ENCODE measurements at regions not wholly inside any gene's neighbourhood (a gene's known extent, or its start where the extent isn't known, plus 50 kb on each side); places are given as distances from the start of the nearest gene placed in this dataset.

- H3K4me1 ChIP-seq (ENCODE audit: control insufficient read depth in 4 of 4, insufficient read depth in 4 of 4, low read length in 3 of 4), result no peaks in the 10 kb centered on the region
- no peaks in the 10 kb centered on the region for H3K9me3 ChIP-seq (ENCODE audit: control insufficient read depth in 4 of 4, low read length in 3 of 4)
- no peak overlapping the region for H3K27ac ChIP-seq (ENCODE audit: low read depth in 1 of 2, low read length in 2 of 2)
- H3K9ac ChIP-seq (ENCODE audit: low read depth in 1 of 2, low read length in 2 of 2), result no peak overlapping the region
- TF ChIP-seq RAD21 (IDR thresholded peaks at IDR 0.05) (no peak), SP1 (IDR thresholded peaks at IDR 0.05) (no peak), GABPA (IDR thresholded peaks at IDR 0.05 in 1 of 2, conservative IDR thresholded peaks at IDR 0.05 in 1 of 2) (no peak), MAX (IDR thresholded peaks at IDR 0.05) (no peak), YY1 (IDR thresholded peaks at IDR 0.05) (no peak), EGR1 (IDR thresholded peaks at IDR 0.05; ENCODE audit: low read depth in 2 of 2) (no peak), JUND (IDR thresholded peaks at IDR 0.05) (no peak), FOXA1 (IDR thresholded peaks at IDR 0.05) (no peak), HNF4A (conservative IDR thresholded peaks at IDR 0.05) (no peak), RXRA (IDR thresholded peaks at IDR 0.05) (no peak), NR2F2 (IDR thresholded peaks at IDR 0.05) (no peak), TAF1 (conservative IDR thresholded peaks at IDR 0.05) (no peak)
- TF ChIP-seq, protein P1, sequence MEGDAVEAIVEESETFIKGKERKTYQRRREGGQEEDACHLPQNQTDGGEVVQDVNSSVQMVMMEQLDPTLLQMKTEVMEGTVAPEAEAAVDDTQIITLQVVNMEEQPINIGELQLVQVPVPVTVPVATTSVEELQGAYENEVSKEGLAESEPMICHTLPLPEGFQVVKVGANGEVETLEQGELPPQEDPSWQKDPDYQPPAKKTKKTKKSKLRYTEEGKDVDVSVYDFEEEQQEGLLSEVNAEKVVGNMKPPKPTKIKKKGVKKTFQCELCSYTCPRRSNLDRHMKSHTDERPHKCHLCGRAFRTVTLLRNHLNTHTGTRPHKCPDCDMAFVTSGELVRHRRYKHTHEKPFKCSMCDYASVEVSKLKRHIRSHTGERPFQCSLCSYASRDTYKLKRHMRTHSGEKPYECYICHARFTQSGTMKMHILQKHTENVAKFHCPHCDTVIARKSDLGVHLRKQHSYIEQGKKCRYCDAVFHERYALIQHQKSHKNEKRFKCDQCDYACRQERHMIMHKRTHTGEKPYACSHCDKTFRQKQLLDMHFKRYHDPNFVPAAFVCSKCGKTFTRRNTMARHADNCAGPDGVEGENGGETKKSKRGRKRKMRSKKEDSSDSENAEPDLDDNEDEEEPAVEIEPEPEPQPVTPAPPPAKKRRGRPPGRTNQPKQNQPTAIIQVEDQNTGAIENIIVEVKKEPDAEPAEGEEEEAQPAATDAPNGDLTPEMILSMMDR (IDR thresholded peaks at IDR 0.05; ENCODE audit: low read depth, low read length, missing input control), result no peak
- no peaks in the 10 kb centered on the region for H3K27me3 ChIP-seq (ENCODE audit: control insufficient read depth in 4 of 4, insufficient read depth in 4 of 4, low read length in 3 of 4)
- no peak for DNase-seq (ENCODE audit: low spot score)
- no peak overlapping the region for H3K4me3 ChIP-seq (ENCODE audit: low read depth in 1 of 3, low read length in 3 of 3)
- no peaks in the 10 kb centered on the region for H3K36me3 ChIP-seq (ENCODE audit: control insufficient read depth in 4 of 4, insufficient read depth in 3 of 4, low read depth in 1 of 4, low read length in 3 of 4)
- 52% methylated on average over 3 of the region's 3 CpGs for WGBS
Observed at GRCh38 chr14:86987966-86988365, 1005.0 kb downstream of the GALC start.

DNA sequence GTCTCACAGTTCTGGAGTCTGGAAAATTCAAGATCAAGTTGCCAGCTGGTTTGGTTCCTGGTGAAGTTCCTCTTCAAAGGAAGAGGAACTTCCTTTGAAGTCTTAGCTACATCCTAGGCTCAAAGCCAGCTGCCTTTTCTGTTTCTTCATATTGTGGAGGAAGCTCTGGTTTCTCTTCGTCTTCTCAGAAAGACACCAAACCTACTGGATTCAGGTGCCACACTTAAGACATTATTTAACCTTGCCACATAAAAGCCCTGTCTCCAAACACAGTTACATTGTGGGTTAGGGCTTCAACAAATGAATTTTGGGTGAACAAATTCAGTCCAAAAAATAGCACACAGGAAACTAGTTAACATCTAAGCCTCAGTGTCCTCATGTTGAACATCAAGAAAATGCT is 1019.8 kb downstream of the GALC start:
- 72% methylated on average over 1 of the region's 1 CpG for WGBS
- no peak for DNase-seq (ENCODE audit: low spot score)
- no peak overlapping the region for H3K4me3 ChIP-seq (ENCODE audit: low read depth in 1 of 3, low read length in 3 of 3)
- H3K36me3 ChIP-seq (ENCODE audit: control insufficient read depth in 4 of 4, insufficient read depth in 3 of 4, low read depth in 1 of 4, low read length in 3 of 4), result no peaks in the 10 kb centered on the region
- H3K27me3 ChIP-seq (ENCODE audit: control insufficient read depth in 4 of 4, insufficient read depth in 4 of 4, low read length in 3 of 4), result no peaks in the 10 kb centered on the region
- H3K4me1 ChIP-seq (ENCODE audit: control insufficient read depth in 4 of 4, insufficient read depth in 4 of 4, low read length in 3 of 4), result no peaks in the 10 kb centered on the region
- no peak overlapping the region for H3K27ac ChIP-seq (ENCODE audit: low read depth in 1 of 2, low read length in 2 of 2)
- H3K9ac ChIP-seq (ENCODE audit: low read depth in 1 of 2, low read length in 2 of 2), result no peak overlapping the region
- TF ChIP-seq NR2F2 (IDR thresholded peaks at IDR 0.05) (no peak), TAF1 (conservative IDR thresholded peaks at IDR 0.05) (no peak), EGR1 (IDR thresholded peaks at IDR 0.05; ENCODE audit: low read depth in 2 of 2) (no peak), MAX (IDR thresholded peaks at IDR 0.05) (no peak), HNF4A (conservative IDR thresholded peaks at IDR 0.05) (no peak), FOXA2 (IDR thresholded peaks at IDR 0.05) (no peak), SP1 (IDR thresholded peaks at IDR 0.05) (no peak), FOXA1 (IDR thresholded peaks at IDR 0.05) (no peak), RXRA (IDR thresholded peaks at IDR 0.05) (no peak), JUND (IDR thresholded peaks at IDR 0.05) (no peak), HNF4G (IDR thresholded peaks at IDR 0.05) (no peak), RAD21 (IDR thresholded peaks at IDR 0.05) (no peak), GABPA (IDR thresholded peaks at IDR 0.05 in 1 of 2, conservative IDR thresholded peaks at IDR 0.05 in 1 of 2) (no peak)
- TF ChIP-seq, protein P2, sequence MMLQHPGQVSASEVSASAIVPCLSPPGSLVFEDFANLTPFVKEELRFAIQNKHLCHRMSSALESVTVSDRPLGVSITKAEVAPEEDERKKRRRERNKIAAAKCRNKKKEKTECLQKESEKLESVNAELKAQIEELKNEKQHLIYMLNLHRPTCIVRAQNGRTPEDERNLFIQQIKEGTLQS (IDR thresholded peaks at IDR 0.05), result no peak
- TF ChIP-seq, protein P3, sequence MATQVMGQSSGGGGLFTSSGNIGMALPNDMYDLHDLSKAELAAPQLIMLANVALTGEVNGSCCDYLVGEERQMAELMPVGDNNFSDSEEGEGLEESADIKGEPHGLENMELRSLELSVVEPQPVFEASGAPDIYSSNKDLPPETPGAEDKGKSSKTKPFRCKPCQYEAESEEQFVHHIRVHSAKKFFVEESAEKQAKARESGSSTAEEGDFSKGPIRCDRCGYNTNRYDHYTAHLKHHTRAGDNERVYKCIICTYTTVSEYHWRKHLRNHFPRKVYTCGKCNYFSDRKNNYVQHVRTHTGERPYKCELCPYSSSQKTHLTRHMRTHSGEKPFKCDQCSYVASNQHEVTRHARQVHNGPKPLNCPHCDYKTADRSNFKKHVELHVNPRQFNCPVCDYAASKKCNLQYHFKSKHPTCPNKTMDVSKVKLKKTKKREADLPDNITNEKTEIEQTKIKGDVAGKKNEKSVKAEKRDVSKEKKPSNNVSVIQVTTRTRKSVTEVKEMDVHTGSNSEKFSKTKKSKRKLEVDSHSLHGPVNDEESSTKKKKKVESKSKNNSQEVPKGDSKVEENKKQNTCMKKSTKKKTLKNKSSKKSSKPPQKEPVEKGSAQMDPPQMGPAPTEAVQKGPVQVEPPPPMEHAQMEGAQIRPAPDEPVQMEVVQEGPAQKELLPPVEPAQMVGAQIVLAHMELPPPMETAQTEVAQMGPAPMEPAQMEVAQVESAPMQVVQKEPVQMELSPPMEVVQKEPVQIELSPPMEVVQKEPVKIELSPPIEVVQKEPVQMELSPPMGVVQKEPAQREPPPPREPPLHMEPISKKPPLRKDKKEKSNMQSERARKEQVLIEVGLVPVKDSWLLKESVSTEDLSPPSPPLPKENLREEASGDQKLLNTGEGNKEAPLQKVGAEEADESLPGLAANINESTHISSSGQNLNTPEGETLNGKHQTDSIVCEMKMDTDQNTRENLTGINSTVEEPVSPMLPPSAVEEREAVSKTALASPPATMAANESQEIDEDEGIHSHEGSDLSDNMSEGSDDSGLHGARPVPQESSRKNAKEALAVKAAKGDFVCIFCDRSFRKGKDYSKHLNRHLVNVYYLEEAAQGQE (IDR thresholded peaks at IDR 0.05), result no peak
- TF ChIP-seq, protein P4, sequence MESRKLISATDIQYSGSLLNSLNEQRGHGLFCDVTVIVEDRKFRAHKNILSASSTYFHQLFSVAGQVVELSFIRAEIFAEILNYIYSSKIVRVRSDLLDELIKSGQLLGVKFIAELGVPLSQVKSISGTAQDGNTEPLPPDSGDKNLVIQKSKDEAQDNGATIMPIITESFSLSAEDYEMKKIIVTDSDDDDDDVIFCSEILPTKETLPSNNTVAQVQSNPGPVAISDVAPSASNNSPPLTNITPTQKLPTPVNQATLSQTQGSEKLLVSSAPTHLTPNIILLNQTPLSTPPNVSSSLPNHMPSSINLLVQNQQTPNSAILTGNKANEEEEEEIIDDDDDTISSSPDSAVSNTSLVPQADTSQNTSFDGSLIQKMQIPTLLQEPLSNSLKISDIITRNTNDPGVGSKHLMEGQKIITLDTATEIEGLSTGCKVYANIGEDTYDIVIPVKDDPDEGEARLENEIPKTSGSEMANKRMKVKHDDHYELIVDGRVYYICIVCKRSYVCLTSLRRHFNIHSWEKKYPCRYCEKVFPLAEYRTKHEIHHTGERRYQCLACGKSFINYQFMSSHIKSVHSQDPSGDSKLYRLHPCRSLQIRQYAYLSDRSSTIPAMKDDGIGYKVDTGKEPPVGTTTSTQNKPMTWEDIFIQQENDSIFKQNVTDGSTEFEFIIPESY (IDR thresholded peaks at IDR 0.05), result no peak
- TF ChIP-seq, protein P1 (IDR thresholded peaks at IDR 0.05; ENCODE audit: low read depth, low read length, missing input control), result no peak
- peaks cover 0 to 6% (median 2%) of the 10 kb centered on the region in 4 donors for H3K9me3 ChIP-seq (ENCODE audit: control insufficient read depth in 4 of 4, low read length in 3 of 4)
